ENCODE measurements at regions not wholly inside any gene's neighbourhood (a gene's known extent, or its start where the extent isn't known, plus 50 kb on each side); places are given as distances from the start of the nearest gene placed in this dataset.

DNA sequence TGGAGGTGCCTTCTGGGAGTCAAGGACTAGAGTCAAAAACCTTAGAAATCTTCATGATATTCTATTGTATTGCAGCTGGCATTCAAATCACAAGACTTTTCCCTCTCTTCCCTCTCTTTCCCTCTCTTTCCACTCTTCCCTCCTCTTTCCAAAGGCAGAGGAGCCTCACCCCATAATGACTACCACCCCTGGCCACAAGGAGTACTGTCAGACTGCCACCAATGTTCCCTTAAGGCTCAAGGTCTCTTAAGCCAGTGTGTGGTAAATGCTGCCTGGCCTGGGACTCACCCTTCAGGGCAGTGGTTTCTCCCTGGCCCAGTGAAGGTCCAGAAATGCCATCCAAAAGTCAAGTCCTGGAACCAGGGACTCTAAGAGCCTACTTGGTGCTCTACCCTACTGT, 605.9 kb upstream of the PKDCC start:
- no peak for TF ChIP-seq FOXP2 (optimal IDR thresholded peaks at IDR 0.05; ENCODE audit: borderline replicate concordance, extremely low read depth, extremely low read length, insufficient read depth)
- no peak for TF ChIP-seq TAF1 (IDR thresholded peaks at IDR 0.05; ENCODE audit: borderline replicate concordance, insufficient read depth, low read length)
- TF ChIP-seq POLR2AphosphoS5 (IDR thresholded peaks at IDR 0.05; ENCODE audit: low read depth, low read length) = no peak
- TF ChIP-seq, protein P1, sequence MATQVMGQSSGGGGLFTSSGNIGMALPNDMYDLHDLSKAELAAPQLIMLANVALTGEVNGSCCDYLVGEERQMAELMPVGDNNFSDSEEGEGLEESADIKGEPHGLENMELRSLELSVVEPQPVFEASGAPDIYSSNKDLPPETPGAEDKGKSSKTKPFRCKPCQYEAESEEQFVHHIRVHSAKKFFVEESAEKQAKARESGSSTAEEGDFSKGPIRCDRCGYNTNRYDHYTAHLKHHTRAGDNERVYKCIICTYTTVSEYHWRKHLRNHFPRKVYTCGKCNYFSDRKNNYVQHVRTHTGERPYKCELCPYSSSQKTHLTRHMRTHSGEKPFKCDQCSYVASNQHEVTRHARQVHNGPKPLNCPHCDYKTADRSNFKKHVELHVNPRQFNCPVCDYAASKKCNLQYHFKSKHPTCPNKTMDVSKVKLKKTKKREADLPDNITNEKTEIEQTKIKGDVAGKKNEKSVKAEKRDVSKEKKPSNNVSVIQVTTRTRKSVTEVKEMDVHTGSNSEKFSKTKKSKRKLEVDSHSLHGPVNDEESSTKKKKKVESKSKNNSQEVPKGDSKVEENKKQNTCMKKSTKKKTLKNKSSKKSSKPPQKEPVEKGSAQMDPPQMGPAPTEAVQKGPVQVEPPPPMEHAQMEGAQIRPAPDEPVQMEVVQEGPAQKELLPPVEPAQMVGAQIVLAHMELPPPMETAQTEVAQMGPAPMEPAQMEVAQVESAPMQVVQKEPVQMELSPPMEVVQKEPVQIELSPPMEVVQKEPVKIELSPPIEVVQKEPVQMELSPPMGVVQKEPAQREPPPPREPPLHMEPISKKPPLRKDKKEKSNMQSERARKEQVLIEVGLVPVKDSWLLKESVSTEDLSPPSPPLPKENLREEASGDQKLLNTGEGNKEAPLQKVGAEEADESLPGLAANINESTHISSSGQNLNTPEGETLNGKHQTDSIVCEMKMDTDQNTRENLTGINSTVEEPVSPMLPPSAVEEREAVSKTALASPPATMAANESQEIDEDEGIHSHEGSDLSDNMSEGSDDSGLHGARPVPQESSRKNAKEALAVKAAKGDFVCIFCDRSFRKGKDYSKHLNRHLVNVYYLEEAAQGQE (IDR thresholded peaks at IDR 0.05; ENCODE audit: insufficient read depth in 1 of 2, low read depth in 2 of 2, low read length in 2 of 2) = no peak
- TF ChIP-seq SIN3A (IDR thresholded peaks at IDR 0.05; ENCODE audit: borderline replicate concordance, insufficient read depth, low read length) = no peak

DNA sequence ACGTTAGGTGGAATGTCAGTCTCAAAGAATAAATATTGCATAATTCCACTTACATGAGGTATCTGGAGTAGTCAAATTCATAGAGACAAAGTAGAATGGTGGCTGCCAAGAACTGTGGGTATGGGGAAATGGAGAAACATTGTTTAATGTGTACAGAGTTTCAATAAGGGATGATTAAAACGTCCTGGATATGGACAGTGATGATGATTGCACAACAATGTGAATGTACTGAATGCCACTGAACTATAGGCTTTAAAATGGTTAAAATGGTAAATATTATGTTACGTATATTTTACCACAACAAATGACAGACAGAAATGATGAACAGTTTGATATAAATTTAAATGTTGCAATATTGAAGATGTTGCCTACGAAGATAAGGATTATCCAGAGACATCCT, 602.0 kb upstream of the PKDCC start:
- TF ChIP-seq, protein P1 (IDR thresholded peaks at IDR 0.05; ENCODE audit: insufficient read depth in 1 of 2, low read depth in 2 of 2, low read length in 2 of 2) = no peak
- TF ChIP-seq TAF1 (IDR thresholded peaks at IDR 0.05; ENCODE audit: borderline replicate concordance, insufficient read depth, low read length) = no peak
- TF ChIP-seq SIN3A (IDR thresholded peaks at IDR 0.05; ENCODE audit: borderline replicate concordance, insufficient read depth, low read length) = no peak
- no peak for TF ChIP-seq POLR2AphosphoS5 (IDR thresholded peaks at IDR 0.05; ENCODE audit: low read depth, low read length)
- TF ChIP-seq FOXP2 (optimal IDR thresholded peaks at IDR 0.05; ENCODE audit: borderline replicate concordance, extremely low read depth, extremely low read length, insufficient read depth) = no peak

DNA sequence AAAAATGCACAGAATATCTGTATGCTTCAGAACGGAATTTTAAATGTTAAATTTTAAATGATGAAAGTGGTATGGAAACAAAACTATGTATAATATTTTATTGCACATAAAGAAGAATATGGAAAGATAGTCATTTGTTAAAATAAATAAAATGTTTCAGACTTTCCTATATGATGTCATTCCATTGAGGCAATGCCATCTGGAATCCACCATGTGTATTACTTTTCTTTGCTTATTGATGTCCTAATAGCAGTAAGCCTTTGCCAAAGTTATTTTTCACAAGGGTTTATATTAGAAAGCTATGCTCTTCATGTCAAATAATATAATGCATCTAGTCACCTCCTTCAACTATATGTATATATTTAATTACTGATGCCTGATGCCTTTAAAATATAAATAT, 601.6 kb upstream of the PKDCC start:
- TF ChIP-seq, protein P1 (IDR thresholded peaks at IDR 0.05; ENCODE audit: insufficient read depth in 1 of 2, low read depth in 2 of 2, low read length in 2 of 2) = no peak
- TF ChIP-seq FOXP2 (optimal IDR thresholded peaks at IDR 0.05; ENCODE audit: borderline replicate concordance, extremely low read depth, extremely low read length, insufficient read depth) (no peak), POLR2AphosphoS5 (IDR thresholded peaks at IDR 0.05; ENCODE audit: low read depth, low read length) (no peak), TAF1 (IDR thresholded peaks at IDR 0.05; ENCODE audit: borderline replicate concordance, insufficient read depth, low read length) (no peak), SIN3A (IDR thresholded peaks at IDR 0.05; ENCODE audit: borderline replicate concordance, insufficient read depth, low read length) (no peak)

DNA sequence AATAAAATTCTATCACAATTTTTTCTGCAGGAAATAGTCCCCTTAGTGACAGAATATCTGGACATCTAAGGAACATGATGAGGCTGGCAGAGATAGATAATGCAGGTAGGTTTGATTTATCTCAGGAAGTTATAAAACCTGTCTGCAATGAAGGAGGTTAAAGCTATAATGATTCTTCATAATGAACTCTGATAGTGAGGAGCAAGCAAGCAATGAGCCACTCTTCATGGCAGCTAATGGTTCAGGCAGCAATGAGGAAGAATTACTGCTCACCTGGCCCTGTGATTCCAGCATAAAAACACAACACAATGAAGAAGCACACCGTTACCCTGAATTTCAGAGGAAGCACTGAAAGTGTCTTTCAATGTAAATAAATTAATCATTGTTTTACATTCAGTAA, 599.6 kb upstream of the PKDCC start:
- no peak for TF ChIP-seq POLR2AphosphoS5 (IDR thresholded peaks at IDR 0.05; ENCODE audit: low read depth, low read length)
- no peak for TF ChIP-seq TAF1 (IDR thresholded peaks at IDR 0.05; ENCODE audit: borderline replicate concordance, insufficient read depth, low read length)
- TF ChIP-seq, protein P1 (IDR thresholded peaks at IDR 0.05; ENCODE audit: insufficient read depth in 1 of 2, low read depth in 2 of 2, low read length in 2 of 2) = no peak
- TF ChIP-seq SIN3A (IDR thresholded peaks at IDR 0.05; ENCODE audit: borderline replicate concordance, insufficient read depth, low read length) = no peak
- TF ChIP-seq FOXP2 (optimal IDR thresholded peaks at IDR 0.05; ENCODE audit: borderline replicate concordance, extremely low read depth, extremely low read length, insufficient read depth) = no peak

DNA sequence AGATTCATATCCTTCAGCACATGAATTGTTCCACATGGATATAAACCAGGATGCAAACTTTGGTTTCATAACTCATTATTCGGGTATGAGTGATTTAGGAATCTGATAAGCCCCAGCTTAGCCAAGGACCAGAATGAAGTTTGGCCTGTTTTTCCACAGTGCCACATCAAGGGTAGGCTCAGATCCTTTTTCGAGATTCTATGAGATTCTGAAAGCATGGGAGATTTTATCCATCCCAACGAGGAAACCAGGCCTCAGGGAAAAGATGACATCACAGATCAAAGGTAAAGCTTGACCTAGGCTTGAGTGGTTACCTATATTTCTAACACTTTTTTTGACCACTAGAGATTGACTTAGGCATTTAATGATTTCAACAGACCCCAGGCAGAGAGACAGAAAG, 590.8 kb upstream of the PKDCC start:
- TF ChIP-seq TAF1 (IDR thresholded peaks at IDR 0.05; ENCODE audit: borderline replicate concordance, insufficient read depth, low read length) (no peak), FOXP2 (optimal IDR thresholded peaks at IDR 0.05; ENCODE audit: borderline replicate concordance, extremely low read depth, extremely low read length, insufficient read depth) (no peak), POLR2AphosphoS5 (IDR thresholded peaks at IDR 0.05; ENCODE audit: low read depth, low read length) (no peak), SIN3A (IDR thresholded peaks at IDR 0.05; ENCODE audit: borderline replicate concordance, insufficient read depth, low read length) (no peak)
- TF ChIP-seq, protein P1 (IDR thresholded peaks at IDR 0.05; ENCODE audit: insufficient read depth in 1 of 2, low read depth in 2 of 2, low read length in 2 of 2) = no peak
